Caco-2 (cell line): ENCODE measurements at regions not wholly inside any gene's neighbourhood (a gene's known extent, or its start where the extent isn't known, plus 50 kb on each side); places are given as distances from the start of the nearest gene placed in this dataset.
"Not testable (repeated sequence)": the region's sequence is repeated elsewhere in the genome, so short reads cannot be mapped to it uniquely, and the experiment has no call there.

Experiments used
- BruUV-seq: library from RNA; stranded (reverse); fragments of 400-500 nt; replicated peaks from 2 replicates; lab custom pipeline; 2021; lab: Mats Ljungman, UMichigan
- CTCF ChIA-PET: fragments of 300-600 bp; sonication (Branson Sonifier 250); formaldehyde crosslinking; loops from one replicate; lab custom pipeline; 2022; ENCODE audit warnings: antibody characterized with exemption; lab: Charles Lee
- POLR2A ChIA-PET: fragments of 300-600 bp; sonication (Branson Sonifier 250); formaldehyde crosslinking; loops from one replicate; lab custom pipeline; 2022; ENCODE audit warnings: antibody characterized with exemption; lab: Charles Lee
- DNase-seq, 2 experiments: peaks; one replicate each; pipeline versions ENCODE4 v3.0.0 to v3.0.0-alpha.2; 2020 to 2022
- H3K27me3 ChIP-seq: replicated peaks from 2 replicates; pipeline ENCODE4 v1.6.0; 2011; ENCODE audit warnings: low read length; ENCODE audit not compliant: control insufficient read depth, insufficient read depth
- H3K36me3 ChIP-seq: 2 replicates; pipeline ENCODE4 v1.5.1; 2011; ENCODE audit warnings: low read length; ENCODE audit not compliant: control insufficient read depth, insufficient read depth
- H3K4me1 ChIP-seq: fragments of 250-450 bp; sonication (Bioruptor Pico); 2 replicates; pipeline ENCODE4 v1.5.1; 2020; ENCODE audit warnings: mild to moderate bottlenecking
- H3K4me3 ChIP-seq: 2 replicates; pipeline ENCODE4 v1.5.1; 2011; ENCODE audit warnings: low read depth, mild to moderate bottlenecking, control low read depth, low read length
- H3K9me3 ChIP-seq: fragments of 250-450 bp; sonication (Bioruptor Pico); 2 replicates; pipeline ENCODE4 v1.5.1; 2020; ENCODE audit warnings: mild to moderate bottlenecking, moderate library complexity
- H3K27ac Mint-ChIP-seq: one replicate; pipeline ENCODE4 v1.8.0; 2022; ENCODE audit warnings: mixed read lengths; ENCODE audit not compliant: unreplicated experiment
- H3K27me3 Mint-ChIP-seq: one replicate; pipeline ENCODE4 v1.8.0; 2022; ENCODE audit warnings: mixed read lengths; ENCODE audit not compliant: insufficient read depth, unreplicated experiment
- H3K36me3 Mint-ChIP-seq: one replicate; pipeline ENCODE4 v1.8.0; 2022; ENCODE audit warnings: mild to moderate bottlenecking, mixed read lengths; ENCODE audit not compliant: insufficient read depth, unreplicated experiment
- H3K4me1 Mint-ChIP-seq: one replicate; pipeline ENCODE4 v1.8.0; 2022; ENCODE audit warnings: low read depth, mixed read lengths; ENCODE audit not compliant: unreplicated experiment
- H3K4me3 Mint-ChIP-seq: one replicate; pipeline ENCODE4 v1.8.0; 2022; ENCODE audit warnings: mild to moderate bottlenecking, moderate library complexity, mixed read lengths; ENCODE audit not compliant: unreplicated experiment
- H3K9me3 Mint-ChIP-seq: one replicate; pipeline ENCODE4 v1.8.0; 2022; ENCODE audit warnings: mixed read lengths; ENCODE audit not compliant: unreplicated experiment
- intact Hi-C: fragments of 100-400 bp; cut with micrococcal nuclease; formaldehyde crosslinking; loops from one replicate; pipeline ENCODE4 v1.10.0; 2022; ENCODE audit not compliant: unreplicated experiment
- TF ChIP-seq, protein P1 (sequence below), 2 experiments: fragments of 200-600 bp in 1 of 2; IDR thresholded peaks; 1 replicate in 1 of 2; 2 replicates in 1 of 2; pipeline versions ENCODE4 v1.5.1 to v1.8.0; 2011 to 2022; ENCODE audit warnings: antibody characterized with exemption in 1 of 2, control low read depth in 1 of 2, inconsistent platforms in 1 of 2, low read depth in 1 of 2, low read length in 1 of 2, mild to moderate bottlenecking in 1 of 2, moderate library complexity in 1 of 2; ENCODE audit not compliant: insufficient read depth in 1 of 2, severe bottlenecking in 1 of 2, unreplicated experiment in 1 of 2

DNA sequence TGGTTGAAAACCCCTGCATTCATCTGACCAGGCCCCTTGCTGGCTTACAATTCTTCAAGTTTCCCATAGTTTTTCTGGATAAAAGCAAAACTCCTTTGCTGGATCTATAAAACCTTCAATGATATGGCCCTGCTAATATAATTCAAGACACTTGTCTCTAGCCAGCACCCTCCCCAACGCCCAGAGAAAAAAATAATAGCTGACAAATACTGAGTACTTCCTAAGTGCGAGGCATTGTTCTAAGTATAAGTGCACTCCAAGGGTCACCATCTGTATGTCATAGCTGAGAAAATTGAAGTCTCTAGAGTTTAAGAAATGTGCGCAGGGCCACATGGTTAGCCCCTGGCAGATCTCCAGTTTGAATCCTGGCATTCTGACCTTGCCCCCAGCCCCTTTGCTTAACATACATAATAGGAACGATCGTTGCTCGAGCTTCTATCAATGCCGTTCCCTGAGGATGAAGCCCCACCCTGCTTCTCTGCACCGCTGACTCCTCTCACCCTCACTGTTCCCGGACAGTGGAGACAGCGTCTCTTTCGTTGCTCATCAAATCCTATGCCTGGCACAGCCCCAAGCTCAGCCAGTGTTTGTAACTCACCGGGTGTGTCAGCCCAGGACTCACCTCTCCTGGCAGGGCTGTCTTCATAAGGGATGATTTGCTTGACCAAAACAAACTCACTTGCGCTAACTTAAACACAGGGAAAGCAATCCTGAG, 377.1 kb upstream of the PROK2 start:
- H3K4me1 ChIP-seq, result peaks cover 9% of the 10 kb centered on the region; the same call in 1 of the 2 replicates
- no peak overlapping the region for H3K4me3 ChIP-seq
- no peaks in the 10 kb centered on the region for H3K36me3 ChIP-seq
- no peaks in the 10 kb centered on the region for H3K9me3 ChIP-seq
- CTCF ChIA-PET, result interaction anchor here (0.6 kb wide), 1 partner anchor 21 kb away, joined by 5 read pairs; no protein-coding TSS in a partner anchor
- Mint-ChIP-seq H3K4me1 (peaks cover 10% of the 10 kb centered on the region), H3K9me3 (no peaks in the 10 kb centered on the region), H3K36me3 (no peaks in the 10 kb centered on the region), H3K27ac (no peak overlapping the region), H3K4me3 (no peak overlapping the region), H3K27me3 (no peaks in the 10 kb centered on the region)
- TF ChIP-seq, protein P1, sequence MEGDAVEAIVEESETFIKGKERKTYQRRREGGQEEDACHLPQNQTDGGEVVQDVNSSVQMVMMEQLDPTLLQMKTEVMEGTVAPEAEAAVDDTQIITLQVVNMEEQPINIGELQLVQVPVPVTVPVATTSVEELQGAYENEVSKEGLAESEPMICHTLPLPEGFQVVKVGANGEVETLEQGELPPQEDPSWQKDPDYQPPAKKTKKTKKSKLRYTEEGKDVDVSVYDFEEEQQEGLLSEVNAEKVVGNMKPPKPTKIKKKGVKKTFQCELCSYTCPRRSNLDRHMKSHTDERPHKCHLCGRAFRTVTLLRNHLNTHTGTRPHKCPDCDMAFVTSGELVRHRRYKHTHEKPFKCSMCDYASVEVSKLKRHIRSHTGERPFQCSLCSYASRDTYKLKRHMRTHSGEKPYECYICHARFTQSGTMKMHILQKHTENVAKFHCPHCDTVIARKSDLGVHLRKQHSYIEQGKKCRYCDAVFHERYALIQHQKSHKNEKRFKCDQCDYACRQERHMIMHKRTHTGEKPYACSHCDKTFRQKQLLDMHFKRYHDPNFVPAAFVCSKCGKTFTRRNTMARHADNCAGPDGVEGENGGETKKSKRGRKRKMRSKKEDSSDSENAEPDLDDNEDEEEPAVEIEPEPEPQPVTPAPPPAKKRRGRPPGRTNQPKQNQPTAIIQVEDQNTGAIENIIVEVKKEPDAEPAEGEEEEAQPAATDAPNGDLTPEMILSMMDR (IDR thresholded peaks at IDR 0.05; ENCODE audit: insufficient read depth in 1 of 2, low read depth in 1 of 2, low read length in 1 of 2, severe bottlenecking in 1 of 2, unreplicated experiment in 1 of 2), result no peak
- BruUV-seq, result no TSS peak
- DNase-seq, result no peak
- H3K27me3 ChIP-seq, result no peaks in the 10 kb centered on the region
- intact Hi-C loops, result no loop called here
- POLR2A ChIA-PET, result no interaction called here

DNA sequence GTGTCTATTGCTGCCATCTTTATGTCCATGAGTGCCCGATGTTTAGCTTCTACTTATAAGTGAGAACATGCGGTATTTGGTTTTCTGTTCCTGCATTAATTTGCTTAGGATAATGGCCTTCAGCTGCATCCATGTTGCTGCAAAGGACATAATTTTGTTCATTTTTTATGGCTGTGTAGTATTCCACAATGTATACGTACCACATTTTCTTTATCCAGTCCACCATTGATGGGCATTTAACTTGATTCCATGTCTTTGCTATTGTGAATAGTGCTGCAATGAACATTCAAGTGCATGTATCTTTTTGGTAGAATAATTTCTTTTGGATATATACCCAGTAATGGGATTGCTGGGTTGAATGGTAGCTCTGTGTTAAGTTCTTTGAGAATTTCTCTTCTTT, 376.3 kb upstream of the PROK2 start:
- intact Hi-C loops, H3K27me3 ChIP-seq, H3K4me3 ChIP-seq, H3K4me1 Mint-ChIP-seq, BruUV-seq, H3K36me3 Mint-ChIP-seq, H3K4me3 Mint-ChIP-seq, CTCF ChIA-PET, H3K9me3 Mint-ChIP-seq, DNase-seq, H3K9me3 ChIP-seq, H3K36me3 ChIP-seq, POLR2A ChIA-PET, H3K27me3 Mint-ChIP-seq, H3K27ac Mint-ChIP-seq, H3K4me1 ChIP-seq: not testable (repeated sequence)

DNA sequence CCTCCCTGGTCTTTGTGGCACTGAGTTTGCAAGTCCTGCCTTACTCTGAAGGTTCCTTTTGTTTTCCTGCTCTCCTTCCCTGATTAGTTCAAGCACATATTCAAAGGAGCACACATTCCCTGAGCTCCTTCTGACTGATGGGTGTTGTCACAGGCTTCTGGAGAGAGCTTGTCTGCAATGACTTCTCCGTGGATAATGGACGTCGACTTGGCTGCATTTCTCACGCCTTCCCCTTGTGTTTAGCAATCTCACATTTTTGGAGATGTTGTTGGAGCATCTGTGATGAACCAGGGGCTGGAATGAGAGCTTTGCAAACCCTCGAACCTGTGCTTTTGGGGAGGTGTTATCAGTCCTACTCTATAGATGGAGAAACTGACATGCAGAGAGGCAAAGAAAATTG, 375.4 kb upstream of the PROK2 start:
- no peak overlapping the region for H3K27ac Mint-ChIP-seq
- H3K4me3 Mint-ChIP-seq, result no peak overlapping the region
- DNase-seq, result no peak
- intact Hi-C loops, result no loop called here
- no TSS peak for BruUV-seq
- ChIA-PET POLR2A (no interaction called here), CTCF (no interaction called here)
- Histone ChIP-seq H3K4me3 (no peak overlapping the region), H3K27me3 (no peaks in the 10 kb centered on the region), H3K9me3 (no peaks in the 10 kb centered on the region), H3K36me3 (no peaks in the 10 kb centered on the region), H3K4me1 (peaks cover 13% of the 10 kb centered on the region; the same call in 1 of the 2 replicates)
- no peaks in the 10 kb centered on the region for H3K36me3 Mint-ChIP-seq
- no peaks in the 10 kb centered on the region for H3K9me3 Mint-ChIP-seq
- H3K27me3 Mint-ChIP-seq, result no peaks in the 10 kb centered on the region
- TF ChIP-seq, protein P1 (IDR thresholded peaks at IDR 0.05; ENCODE audit: insufficient read depth in 1 of 2, low read depth in 1 of 2, low read length in 1 of 2, severe bottlenecking in 1 of 2, unreplicated experiment in 1 of 2), result no peak
- H3K4me1 Mint-ChIP-seq, result peaks cover 17% of the 10 kb centered on the region
